Stimulated activated CD8-positive, alpha-beta memory T cell treated with anti-CD3 and anti-CD28 coated beads, Interleukin-15, amount 100 ng/mL, for 4 hours (primary cell): ENCODE measurements at regions not wholly inside any gene's neighbourhood (a gene's known extent, or its start where the extent isn't known, plus 50 kb on each side); places are given as distances from the start of the nearest gene placed in this dataset.

ENCODE experiments used
- DNase-seq, 2 donors: peaks; one replicate each; pipeline ENCODE4 v3.0.0-alpha.2; 2020; ENCODE audit warnings: low read depth in 2 of 2

DNA sequence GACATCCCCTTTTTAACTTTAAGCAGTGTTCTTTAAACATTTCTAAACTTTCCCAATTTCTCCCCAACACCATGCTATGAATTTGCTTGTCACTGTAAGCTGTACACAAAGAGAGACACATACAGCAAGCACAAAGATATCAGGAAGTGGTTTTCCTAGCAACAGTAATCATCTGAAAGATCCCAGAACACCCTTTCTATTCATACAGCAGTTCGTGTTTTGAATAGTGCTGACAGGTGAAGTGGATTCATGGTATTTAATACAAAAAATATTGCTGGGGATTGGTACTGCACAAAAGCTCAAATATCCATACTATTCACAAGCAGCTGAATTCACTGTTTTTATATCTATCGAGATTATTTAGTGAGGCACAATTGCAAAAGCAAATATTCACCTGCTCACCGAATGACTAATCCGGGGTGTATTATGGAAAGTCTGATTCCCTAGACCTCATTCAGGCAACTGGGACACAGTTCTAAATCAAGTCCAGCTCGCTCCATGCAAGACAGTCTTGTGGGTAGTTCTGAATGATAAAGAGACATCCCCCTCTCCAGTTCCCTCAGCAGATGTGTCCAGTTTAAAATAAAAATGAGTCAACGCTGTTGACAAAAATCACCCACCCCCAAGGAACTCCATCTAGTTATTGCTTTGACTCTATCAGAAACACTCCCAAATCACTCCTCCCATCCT is 107.1 kb upstream of the TSHZ2 start:
- no peak for DNase-seq

DNA sequence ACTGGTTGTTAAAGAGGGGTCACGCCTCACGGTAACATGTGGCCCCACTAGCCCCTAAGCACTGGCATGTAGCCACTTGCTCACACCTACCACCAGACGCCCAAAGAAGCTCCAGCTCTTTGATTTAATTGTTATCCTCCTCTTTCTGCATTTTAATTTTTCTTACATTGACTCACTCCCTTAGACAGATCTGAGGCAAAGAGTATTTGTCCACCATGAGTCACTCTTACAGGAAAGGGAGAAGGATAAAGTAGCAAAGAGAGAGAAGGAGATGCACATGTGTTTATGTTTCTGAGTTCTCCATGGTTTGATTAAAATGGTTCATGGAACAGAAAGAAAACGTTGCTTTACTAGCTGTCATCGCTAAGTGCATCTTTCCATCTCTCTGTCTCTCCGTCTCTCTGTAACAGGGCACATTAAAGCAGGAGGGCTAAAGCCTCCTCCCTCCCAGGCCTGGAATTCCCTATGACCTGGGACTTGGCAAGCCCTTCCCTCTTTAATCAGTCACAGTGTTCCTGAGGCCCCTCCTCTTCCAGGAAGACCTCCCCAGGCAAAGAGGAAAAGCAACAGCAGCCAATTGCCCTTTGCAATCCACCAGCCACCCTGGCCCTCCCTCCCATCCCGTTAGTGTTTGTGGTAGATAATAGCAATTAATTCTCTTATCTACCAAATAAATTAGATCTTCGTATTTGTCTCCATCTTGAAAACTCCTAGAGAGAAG is 112.8 kb upstream of the TSHZ2 start:
- DNase-seq, result no peak

DNA sequence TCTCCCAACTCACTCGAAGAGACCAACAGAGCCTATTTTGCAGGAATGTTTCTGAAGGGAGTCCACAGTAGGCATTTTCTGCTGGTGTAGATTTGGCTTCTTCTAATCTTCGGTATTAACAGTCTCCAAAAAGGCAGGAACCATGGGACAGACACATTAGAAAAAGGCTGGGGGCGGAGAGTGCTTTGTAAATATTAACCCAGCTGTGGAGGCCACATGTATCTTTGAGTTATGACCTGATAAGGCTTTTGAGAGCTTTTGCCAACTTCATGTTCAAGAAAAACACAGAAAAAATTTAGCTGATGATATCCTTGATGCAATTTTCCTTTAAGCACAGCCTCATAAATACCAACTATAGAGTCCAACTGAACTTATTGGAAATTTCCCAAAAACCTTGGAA is 119.4 kb upstream of the TSHZ2 start:
- no peak for DNase-seq

DNA sequence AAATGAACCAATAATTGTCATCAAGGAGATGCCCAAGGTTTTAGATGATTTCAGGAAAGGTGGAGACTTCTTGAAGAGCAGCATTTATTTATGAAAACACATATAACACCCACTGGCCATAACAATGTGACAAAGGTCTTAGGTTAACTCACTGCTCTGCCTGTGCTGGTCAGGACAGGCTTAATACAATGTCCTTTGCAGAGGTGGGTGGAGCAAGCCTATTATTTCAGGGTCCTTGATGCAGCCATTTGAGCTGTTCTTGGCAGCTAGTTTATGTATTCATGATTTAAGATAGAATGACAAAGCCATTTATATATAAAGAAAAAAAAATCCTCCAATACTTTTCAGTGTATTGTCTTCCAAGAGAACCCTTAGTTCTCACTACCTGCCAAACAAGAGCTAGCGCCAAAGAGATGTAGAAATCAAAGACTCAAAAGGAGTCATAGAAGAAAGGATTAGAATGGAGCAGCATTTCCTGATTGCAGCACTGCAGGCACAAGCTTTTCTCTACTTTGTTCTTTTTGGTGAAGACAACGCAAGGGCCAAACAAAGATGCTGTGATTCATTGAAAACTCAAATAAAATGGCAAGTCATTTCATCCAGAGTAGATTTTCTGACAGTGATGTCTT is 124.3 kb upstream of the TSHZ2 start:
- DNase-seq, result no peak

DNA sequence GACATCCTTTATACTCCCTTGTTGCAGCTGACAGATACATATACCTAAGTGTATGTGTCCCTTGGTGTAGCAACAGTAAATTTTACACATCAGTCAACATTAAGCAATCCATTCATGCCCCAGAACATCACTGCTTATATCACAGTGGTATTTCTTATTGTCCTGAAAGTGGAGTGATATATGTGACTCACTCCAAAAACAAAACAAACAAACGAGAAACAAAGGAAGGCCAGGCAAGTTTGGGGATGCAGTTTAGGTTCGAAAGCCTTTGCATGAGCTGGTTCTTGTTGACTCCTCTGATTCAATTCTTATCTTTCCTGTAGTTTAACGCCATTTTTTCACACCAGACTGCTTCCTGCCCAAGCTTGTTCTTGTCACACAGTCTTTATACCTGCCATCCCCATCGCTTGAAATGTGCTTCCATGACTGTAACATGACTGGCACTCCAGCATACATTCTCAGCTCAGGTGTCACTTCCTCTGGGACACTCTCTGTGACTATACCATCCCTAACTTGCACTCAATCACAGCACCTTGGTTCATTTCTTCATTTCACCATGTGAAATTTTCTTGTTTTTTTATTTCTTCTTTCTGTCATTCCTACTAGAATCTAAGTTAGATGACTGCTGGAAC is 125.0 kb upstream of the TSHZ2 start:
- no peak for DNase-seq

DNA sequence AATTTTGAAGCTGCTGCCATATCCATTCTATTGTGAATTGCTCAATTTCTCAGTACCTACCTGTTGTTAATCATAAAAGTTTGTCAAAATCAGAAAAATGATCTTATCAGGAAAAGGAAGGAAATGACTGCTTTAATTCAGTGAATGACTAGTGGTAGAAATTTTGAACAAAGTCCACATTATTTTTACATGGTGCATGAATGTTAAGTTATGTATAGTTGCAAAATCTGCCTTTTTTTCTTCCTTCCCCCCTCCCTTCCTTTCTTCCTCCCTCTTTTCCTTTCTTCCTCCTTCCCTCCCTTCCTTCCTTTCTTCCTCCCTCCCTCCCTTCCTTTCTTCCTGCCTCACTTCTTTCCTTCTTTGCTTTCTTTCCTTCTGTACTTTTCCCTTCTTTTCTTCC is 127.1 kb upstream of the TSHZ2 start:
- DNase-seq, result no peak

DNA sequence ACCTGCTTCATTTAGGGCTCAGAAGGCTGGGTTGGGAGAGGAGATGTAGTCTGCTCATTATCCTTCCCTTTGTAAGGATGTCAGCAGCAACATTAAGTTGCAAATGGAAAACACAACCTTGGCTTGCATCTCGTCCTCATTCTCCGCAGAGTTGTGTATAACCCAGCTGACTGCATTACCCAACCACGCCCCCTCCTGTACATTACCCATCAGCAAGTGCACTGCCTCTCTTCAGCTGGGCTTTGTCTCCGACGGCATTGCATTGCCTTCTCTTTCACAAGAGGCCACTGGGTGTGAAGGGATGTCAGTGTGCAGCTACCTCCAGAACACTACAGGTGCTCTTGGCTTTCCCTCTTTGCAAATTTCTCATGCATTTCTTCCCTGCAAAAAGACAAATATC is 128.7 kb upstream of the TSHZ2 start:
- no peak for DNase-seq

DNA sequence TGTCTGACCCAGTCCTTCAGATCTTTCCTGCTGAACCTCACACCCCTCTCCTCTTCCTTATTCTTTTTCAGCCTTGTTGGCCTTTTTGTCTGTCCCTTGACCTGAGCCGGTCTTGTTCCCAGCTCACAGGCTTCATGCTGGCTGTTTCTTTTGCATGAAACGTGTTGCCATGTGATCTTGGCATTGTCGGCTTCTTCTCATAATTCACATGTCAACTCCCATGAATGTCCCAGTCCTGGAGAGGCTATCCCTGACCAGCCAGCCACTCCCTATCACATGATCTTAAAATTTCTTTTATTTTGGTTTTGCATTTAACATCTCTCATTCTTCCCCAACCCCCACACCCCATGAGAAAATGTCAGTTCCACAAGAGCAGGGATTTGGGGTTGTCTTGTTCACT is 131.2 kb upstream of the TSHZ2 start:
- no peak for DNase-seq

DNA sequence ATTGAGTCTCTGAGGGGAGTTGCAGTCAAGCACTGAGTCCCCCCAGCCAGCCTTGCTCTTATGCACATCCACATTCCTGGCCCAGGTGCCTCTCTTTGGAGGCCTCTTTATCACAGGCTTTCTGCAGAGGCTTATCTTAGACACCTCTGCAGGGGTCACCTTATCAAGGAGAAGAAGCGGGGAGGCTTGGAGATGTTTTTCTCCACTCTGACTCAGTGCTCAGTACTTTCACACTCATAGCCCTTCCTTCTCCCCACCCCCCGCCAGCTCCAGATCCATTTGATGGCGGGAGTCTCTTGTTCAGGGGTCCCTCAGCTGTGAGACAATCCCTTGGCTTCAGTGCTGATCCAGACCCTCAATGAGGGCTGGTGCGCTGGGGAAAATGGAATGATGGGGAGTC is 132.1 kb upstream of the TSHZ2 start:
- DNase-seq, result no peak

DNA sequence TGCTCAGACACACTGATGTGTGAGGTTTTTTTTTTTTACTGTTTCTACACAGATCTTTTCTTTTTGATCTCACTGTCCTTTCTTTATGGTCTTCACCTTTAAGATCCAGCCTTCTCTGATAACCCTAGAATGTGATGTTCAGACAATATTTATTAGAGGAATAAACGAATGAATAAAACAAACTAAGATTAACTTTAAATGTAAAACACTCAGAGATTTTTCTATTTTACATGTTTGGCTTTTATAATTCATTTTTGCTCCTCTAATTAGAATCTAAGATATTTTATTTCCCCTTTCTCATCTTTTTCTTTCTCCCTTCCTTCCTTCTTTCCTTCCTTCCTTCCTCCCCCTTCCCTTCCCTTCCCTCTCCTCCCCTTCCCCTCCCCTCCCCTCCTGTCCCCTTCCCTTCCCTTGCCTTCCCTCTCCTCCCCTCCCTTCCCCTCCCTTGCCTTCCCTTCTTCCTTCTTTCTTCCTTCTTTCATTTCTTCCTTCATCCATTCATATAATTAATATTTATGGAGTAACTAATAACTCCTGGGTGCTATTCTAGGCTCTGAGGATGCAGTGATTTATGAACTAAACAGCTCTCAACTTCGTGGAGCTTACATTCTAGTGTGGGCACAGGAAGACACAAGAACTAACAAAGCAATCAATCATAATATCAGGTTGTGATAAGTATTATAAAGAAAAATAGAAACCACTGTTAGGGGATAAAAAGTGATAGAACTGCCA is 133.5 kb upstream of the TSHZ2 start:
- no peak for DNase-seq

DNA sequence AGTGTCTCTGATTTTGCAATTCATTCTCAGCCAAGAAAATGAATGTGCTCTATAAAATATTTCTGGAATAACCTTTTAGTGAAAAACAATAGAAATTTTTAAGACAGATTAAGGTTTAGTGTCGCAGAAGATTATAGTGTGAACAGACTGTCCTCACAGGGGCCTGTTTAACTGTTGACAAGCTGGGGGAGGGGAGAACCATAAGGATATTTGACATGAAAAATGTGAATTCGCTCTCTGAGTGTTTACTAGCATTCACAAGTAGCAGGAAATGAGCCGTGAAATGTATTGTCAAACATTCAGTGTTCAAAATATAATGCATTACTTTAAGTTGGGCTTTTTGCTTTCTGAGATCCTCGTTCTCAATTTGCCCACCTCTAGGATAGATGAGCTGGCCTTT is 134.8 kb upstream of the TSHZ2 start:
- no peak for DNase-seq

DNA sequence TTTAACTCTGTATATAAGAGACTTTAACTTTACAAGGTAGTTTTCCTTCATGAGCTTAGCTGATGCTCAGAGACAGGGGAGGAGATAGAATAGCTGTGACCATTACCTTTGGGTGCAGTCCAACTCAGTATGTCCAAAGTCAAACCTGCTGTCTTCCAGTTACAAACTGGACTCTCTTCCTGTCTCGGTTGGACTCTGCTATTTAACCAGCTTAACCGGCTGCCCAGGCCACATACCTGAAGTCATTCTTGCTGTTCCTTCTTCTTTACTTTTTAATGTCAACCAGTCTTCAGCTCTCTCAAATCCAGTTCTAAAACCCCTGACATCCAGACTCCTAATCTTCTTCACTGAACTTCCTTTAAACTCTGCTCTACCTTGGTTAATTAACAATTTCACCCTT is 138.3 kb upstream of the TSHZ2 start:
- DNase-seq, result no peak

DNA sequence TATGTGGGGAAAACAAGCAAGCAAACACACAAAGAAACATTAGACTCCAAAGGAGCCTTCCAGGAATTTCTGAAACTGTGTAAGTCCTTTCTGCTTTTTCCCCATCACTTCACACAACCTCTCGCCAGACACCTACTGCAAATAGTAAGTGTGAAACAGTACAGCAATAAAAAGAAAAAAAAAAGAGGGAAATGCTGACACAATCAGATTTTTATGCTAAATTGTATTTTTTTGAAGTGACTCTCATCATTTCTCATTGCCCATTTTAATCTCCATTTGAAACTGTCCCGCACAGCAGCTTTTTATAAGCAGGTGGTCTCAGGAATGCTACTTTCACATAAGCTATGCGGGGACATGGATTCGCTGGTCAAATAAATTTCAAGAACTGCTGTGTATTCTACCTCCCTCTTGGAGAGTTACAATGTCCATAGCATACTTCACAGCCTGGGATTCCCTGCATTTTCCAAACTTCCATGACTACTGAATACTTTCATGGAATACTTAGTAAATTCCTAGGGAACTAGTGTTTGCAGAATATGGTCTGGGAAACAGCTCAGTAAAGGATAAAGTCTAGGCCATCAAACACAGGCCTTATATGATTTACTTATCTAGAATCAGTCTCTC is 139.9 kb upstream of the TSHZ2 start:
- no peak for DNase-seq

DNA sequence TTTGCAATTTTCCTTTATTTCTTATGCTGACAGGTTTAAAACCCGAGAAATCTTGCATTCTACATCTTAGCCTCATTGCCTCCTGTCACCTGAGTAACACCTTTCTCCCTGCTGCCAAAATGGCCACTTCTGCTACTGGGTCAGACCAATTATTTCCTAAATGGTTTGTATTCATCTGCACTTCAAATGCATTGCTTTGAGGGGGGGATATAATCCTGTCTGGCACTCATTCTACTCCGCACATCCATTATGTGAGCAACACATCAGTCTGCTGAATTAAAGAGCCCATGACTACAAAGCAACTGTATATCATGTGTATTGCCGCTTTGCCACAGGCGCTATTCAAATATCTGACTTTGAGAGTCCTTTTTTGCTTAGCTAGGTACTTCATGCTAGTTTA is 141.6 kb upstream of the TSHZ2 start:
- DNase-seq, result no peak

DNA sequence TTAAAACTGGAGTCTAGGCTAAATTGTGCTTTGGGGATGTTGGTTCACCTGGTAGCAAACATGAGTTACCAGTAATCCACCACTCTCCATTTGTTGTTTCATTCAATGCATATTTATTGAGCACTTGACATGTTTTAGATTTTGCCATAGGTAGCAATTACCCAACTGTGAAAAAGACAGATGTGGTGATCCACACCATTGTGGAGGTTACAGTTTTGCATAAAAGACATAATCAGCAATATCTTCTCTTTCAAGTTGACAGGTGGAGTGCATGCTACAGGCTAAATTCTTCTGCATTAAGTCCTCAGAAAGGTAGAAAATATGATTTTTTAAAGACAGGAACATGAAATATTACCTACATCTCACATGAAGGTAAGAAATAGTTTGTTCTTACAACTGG is 143.0 kb upstream of the TSHZ2 start:
- DNase-seq, result no peak

DNA sequence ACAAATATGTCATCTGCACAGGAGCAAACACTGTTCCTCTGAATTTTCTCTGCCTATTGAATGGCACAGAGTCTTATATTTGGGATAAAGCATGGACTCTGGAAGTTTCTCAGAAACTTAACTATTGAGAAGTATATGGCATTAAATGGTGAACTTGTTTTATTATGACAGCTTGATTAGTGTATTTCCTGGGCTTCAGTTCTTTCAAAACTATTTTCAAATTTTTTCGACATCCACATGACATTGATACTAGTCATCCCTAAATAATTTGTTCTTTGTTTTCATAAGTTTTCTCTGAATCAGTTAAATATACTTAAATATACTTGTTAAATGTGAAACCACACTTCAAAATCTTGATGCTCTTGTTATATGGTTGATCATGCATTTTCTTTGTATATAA is 144.0 kb upstream of the TSHZ2 start:
- no peak for DNase-seq

DNA sequence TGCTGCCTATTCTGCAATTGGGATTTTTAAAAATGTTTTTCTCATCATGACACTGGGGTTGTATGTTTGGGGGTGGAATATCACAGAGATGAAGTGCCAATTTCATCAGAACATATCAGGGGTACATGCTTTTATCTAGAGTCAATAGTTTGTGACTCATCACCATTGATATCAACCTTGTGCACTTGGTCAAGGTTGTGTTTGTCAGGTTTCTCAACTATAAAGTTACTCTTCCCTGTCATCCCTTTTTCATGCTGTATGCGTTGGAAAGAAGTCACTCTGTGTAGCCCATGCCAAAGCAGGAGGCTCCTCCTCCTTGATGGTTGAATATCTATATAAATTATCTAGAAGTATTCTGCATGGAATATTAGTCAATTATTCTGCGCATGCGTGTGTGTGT is 145.4 kb upstream of the TSHZ2 start:
- no peak for DNase-seq

DNA sequence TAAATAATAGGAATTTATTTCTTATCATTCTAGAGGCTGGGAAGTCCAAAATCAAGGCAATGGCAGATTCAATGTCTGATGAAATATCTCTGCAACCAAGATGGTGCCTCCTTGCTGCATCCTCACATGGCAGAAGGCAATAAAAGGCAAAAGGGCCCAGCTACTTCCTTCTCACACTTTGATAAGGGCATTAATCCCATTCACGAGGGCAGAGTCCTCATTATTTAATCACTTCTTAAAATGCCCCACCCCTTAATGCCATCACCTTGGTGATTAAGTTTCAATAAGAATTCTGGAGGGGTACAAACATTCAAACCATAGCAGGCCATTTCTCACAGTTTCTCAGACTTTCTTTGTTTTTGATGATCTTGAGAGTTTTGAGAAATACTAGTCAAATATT is 145.8 kb upstream of the TSHZ2 start:
- no peak for DNase-seq

DNA sequence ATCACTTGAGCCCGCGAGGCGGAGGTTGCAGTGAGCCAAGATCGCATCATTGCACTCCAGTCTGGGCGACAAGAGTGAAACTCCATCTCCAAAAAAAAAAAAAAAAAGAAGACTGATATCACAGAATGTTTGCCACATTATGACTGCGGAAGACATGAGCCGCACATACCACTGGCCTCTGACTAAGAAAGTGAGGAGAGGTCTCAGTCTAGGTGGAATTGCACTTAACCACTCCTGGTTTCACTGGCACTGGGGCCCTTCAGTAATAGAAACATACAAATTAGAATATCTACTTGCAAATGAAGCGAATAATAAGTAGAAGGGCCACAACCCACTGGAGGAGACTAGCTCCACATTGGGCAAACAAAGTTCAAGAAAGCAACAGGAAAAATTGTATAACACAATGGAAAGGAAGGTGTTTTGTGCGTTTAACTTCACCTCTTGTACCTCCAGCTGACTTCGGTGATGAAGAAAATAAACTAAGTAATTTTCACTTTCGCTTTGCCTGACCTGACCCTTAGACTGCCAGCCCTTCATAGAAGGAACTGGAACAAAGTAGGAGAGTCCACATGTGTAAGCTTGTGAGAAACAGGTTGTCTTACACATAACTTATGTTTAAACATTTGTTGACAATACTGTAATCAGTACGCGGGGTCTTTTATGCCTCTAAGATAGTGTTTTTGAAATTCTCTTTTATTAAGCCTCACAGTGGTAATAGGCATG is 147.5 kb upstream of the TSHZ2 start:
- DNase-seq, result no peak

DNA sequence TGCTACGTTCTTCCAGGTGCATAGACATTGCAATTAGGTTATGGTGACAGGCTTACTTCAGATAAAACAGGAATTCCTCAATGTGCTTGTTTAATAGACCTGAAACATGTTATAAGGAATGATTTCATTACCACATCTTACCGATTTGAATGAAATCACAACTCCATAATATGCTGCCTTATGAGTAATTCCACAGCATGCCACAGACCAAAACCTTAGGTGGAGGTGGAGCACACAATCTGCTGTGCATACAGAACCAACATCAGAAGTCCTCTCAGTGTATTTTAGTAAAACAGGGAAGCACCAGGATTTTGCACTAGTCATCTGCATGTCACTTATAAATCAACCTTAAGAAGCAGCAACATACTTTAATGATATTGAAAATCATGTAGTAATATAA is 148.9 kb upstream of the TSHZ2 start:
- no peak for DNase-seq

DNA sequence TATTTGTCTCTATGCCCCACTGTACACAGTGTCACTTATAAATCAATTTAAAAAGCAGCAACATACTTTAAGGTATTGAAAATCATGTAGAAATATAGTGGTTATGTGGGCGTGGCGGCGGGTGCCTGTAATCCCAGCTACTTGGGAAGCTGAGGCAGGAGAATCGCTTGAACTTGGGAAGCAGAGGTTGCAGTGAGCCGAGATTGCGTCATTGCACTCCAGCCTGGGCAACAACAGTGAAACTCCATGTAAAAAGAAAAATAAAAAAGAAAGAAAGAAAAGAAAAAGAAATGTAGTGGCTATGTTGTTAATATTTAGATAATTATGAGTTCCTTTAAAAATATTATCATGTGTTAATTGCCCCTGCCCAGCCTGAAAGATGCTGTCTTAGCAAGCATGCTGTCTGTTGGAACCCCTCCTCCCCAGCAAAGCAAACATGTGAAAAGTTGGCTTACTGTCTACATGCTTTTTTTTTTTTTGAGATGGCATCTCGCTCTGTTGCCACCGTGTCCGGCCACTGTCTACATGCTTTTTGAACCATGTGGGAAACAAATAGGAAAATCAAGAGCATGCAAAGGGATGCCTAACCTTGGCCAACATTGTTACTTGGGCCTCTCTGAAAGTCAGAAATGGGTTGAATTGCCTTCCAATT is 151.4 kb upstream of the TSHZ2 start:
- no peak for DNase-seq
